Stomach (tissue), 4 donors: ENCODE measurements at regions not wholly inside any gene's neighbourhood (a gene's known extent, or its start where the extent isn't known, plus 50 kb on each side); places are given as distances from the start of the nearest gene placed in this dataset.

Experiments
- CTCF ChIP-seq, 7 experiments: fragments of 450-650 bp in 4 of 7; fragments of 200-600 bp in 3 of 7; sonication (generic) in 3 of 7; IDR thresholded peaks; one replicate each; pipeline ENCODE4 v1.5.1; 2016 to 2019; ENCODE audit warnings: antibody characterized with exemption in 7 of 7, control low read depth in 2 of 7, mild to moderate bottlenecking in 1 of 7
- POLR2AphosphoS5 ChIP-seq, 3 donors: sonication (generic); formaldehyde crosslinking; IDR thresholded peaks; one replicate each; pipeline ENCODE4 v1.6.1; 2016; ENCODE audit warnings: antibody characterized with exemption in 3 of 3

- no peak for TF ChIP-seq CTCF (IDR thresholded peaks at IDR 0.05)
- no peak for TF ChIP-seq POLR2AphosphoS5 (IDR thresholded peaks at IDR 0.05)
Observed at GRCh38 chr1:198888379-198888943, 249.6 kb downstream of the PTPRC start.
